ENCODE measurements at regions not wholly inside any gene's neighbourhood (a gene's known extent, or its start where the extent isn't known, plus 50 kb on each side); places are given as distances from the start of the nearest gene placed in this dataset.

- no peak for DNase-seq
Observed at GRCh38 chr13:53150568-53150967, 122.0 kb downstream of the OLFM4 start.

DNA sequence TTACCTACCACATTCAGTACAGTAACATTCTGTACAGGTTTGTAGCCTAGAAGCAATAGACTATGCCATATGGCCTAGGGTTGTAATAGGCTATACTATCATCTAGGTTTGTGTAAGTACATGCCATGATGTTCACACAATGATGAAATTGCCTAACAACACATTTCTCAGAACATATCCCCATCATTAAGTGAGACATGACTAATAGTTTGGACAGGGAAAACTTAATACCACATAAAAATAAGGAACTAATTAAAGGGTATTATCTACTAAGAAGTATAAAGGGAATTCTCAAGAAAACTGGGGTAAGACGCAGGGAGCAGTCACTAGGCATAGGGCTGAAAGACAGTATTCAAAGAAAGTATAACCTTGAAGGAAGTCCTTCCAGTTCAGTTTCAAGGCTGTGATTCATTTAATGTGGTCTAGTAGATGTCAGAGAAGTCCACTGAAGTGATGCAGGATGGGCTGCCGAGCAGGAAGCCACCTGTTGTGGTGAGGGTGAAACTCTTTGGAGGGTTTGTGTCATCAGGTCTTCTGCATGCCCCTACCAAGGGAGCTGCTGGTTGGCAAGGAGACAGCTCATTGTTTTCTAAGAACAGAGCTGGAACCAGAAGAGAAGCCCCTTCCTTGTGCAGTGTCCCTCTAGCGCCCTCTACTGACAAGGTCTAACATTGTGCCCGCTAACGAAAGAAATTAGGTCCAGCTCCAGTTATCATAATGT, 122.9 kb downstream of the OLFM4 start:
- peak; percentile 9 for DNase-seq

DNA sequence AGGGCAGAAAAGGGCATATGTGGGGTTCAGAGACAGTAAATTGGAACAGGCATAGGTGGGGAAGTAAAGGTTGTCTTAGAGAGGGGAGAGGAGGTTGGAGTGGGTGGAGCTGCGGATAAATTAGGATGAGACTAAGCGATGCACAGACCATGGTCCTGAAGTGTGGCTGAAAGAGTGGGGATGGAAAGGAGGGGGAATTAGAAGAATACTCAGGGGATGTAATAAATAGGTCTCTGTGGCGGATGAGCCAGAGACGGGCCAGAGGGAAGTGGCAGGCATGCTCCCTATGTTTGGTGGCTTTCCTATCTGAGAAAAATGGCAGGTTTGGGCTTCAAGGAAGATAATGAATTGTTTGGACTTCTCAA, 123.4 kb downstream of the OLFM4 start:
- DNase-seq, result no peak

DNA sequence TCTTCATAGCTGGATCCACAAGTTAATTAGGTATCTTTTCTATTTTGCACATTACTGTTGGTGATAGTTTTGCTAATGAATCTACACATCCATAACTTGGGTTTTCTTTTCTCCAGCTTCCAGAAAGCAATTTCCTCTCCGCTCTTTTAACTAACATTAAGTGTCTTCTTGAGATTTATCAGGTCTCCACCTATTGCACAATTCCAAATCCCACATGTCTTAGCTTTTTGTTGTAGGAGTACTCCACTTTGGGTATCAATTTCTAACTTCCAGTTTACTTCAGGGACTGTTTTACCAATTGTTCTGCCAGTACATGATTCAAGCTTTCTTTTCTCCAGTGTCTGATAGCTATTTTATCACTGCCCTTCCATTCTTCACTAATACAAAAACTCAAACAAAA, 129.6 kb downstream of the OLFM4 start:
- DNase-seq, result no peak

GRCh38 chr13:53159431-53159830, 130.8 kb downstream of the OLFM4 start:
- no peak for DNase-seq

DNA sequence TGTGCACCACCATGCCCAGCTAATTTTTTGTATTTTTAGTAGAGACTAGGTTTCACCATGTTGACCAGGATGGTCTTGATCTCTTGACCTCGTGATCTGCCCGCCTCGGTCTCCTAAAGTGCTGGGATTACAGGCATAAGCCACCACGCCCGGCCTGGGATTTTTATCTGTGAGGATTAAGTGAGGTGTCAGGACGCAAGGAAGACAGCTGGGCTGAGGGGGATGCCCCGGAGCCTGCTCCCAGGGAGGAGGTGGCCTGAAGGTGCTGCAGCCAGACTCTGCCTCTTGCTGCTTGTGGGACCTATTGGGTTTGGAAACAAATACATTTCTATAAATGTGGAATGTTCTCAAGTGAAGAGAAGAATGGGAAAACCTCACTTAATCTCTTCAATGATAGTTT, 131.6 kb downstream of the OLFM4 start:
- no peak for DNase-seq

DNA sequence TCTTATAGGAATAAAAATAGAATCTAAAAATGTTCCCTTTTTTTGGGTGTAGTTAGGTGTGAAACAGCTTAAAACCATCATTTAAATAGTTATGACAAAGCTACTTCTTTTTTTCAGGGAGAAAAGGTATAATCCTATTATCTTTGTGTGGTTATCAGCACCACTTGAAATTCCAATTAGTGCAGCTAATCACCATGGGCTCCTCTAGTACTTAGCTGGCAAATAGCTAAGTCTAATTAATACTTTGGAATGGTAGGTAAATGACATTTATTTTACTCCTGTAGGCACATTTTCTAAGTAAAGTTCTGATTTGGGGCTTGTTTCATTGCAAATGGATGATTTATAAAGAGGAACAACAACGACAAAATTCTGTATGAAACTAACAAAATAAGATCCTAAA, 132.6 kb downstream of the OLFM4 start:
- no peak for DNase-seq

DNA sequence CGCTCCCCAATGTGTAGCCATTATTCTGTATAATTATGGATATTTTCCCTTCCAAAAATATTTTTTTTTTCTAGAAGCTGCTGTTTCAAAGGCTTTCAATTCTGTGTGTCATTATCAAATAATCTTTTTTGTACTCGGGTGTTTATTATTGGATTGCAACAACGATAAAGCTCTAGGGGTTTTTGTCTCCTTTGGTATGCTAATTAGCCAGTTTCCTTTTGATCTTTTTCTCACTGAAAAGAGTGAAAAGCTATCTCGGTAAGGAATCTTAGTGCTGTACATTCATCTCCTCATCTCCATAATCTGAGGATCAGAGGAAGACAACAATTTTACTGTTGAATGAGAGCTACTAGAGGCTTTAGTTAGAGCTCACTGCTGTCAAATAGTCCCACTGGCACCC, 136.6 kb downstream of the OLFM4 start:
- DNase-seq, result no peak

DNA sequence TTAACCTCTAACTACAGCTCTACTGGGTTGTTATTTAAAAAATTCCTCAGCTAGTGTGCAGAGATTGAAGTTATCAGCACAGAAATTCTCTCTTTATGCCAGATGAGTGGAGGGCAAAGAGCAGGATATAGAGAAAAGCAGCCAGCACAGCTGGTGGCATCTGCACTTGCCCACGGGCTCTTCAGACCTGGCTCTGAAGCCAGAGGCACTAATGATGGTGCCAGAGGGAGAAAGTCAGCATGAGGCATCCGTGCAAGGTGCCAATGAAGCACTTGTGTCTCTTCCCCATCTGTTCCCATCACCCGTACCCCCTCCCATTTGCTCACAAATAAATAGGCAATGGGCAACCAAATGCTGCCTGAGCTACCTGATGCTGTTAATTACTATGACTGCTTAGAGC, 138.9 kb downstream of the OLFM4 start:
- no peak for DNase-seq

DNA sequence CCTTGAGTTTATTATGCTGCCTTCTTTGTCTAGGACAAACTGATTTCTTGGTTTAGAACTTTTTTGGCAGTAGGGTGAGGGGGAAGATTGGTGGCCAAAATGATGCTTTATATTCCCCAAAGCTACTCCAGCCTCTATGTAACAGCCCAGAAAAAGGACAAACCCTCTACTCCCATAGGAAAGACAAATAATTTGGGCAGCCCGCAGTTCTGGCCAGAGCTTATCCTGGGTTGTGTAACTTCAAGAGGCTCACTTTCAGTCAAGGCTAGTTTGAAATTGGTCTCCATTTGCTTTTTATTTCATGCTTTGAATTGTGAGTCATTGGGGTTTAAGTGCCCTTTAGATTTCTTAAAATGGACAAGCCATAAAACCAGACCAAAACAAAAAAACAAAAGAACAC, 142.3 kb downstream of the OLFM4 start:
- DNase-seq, result no peak

DNA sequence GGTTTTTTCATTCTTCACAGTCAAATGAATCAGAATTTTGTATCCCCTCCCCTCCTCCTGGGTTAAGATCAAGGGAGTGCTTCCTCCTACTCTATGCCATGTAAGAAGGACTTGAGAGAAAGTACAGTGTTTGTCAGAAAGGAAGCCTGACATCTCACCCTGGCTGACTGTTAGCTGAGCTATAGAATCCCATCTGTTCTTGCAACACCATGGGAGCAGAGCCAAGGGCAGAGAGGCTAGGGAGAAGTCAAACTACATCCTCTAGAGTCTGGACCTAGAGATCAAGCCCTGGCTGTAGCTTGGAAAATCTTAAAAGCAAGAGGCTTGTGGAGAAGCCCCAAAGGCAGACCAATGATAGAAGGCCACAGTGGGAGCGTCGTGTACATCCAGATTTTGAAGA, 145.9 kb downstream of the OLFM4 start:
- no peak for DNase-seq

GRCh38 chr13:53180684-53181083, 152.1 kb downstream of the OLFM4 start:
- no peak for DNase-seq

- no peak for DNase-seq
Observed at GRCh38 chr13:53182724-53183123, 154.1 kb downstream of the OLFM4 start.

DNA sequence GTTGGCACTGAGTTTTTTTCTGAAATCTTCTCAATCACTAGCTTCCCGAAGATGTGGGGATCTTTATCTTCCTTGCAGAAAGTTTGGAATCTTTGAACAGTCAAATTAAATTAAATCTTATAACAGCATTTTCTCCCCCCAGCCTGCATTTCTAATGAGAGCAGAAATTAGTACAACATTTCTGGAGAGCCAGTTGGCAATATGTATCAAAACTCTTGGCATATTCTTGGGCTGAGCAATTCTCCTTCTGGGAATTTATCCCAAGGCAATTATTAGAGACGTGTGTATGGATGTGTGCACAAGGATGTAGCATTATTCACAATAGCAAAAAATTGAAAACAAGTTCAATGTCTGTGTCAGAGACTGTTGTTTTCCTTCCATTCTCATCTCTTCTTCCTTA, 159.5 kb downstream of the OLFM4 start:
- no peak for DNase-seq

GRCh38 chr13:53189162-53189561, 160.5 kb downstream of the OLFM4 start:
- DNase-seq, result no peak

- no peak for DNase-seq
Observed at GRCh38 chr13:53191091-53191490, 162.5 kb downstream of the OLFM4 start.

GRCh38 chr13:53197424-53197823, 168.8 kb downstream of the OLFM4 start:
- DNase-seq, result no peak

DNA sequence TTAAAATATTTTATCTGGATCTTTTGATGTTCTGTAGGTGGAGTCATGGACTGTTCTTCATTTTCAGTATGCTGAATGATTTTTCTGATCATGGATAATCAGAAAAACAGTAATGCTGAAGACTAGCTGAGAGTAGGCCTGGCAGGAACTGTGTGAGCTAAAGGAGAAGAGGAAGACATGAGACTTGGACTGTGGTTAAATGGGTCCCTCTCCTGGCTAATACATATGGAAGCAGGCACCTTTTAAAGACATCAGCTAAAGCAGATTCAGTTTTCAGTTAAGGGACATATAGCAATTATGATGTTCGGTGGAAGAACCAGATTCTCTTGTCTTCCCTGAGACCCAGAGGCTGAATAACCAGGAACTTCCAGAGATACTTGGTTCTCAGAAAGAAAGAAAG, 169.4 kb downstream of the OLFM4 start:
- DNase-seq, result no peak

DNA sequence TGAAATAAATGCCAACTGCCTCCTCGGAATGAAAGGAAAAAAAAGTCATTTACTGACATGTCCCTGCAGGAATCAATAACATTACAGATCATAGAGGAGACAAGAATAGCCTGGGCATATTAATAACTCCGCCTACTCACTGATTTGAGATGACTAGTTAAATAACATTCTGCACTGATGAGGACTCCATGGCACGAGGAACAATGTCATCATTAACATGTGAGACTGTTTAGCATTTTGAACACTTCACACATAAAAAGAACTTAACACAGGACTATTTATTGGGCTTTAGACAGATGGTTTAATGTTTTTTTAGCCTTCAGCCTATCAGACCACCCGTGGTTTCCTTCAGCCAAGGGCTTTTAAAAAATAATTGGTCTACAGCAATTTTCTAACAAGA, 170.1 kb downstream of the OLFM4 start:
- no peak for DNase-seq

DNA sequence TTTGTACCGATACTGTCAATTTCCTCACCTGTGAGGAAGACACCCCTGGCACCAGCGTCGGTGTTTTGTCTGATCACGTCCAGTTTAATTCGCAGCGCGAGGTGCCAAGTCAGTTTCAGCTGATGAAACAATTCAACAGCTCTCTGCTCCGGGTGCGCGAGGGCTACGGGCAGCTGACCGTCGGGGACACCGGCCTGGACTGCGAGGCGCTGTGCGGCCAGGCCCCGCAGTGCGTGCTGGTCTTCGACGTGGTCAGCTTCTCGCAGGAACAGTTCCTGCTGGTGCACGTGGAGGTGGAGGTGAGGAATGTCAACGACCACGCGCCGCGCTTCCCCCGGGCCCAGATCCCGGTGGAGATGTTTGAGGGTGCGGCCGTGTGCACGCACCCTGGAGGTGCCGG, 171.5 kb downstream of the OLFM4 start:
- DNase-seq, result no peak

DNA sequence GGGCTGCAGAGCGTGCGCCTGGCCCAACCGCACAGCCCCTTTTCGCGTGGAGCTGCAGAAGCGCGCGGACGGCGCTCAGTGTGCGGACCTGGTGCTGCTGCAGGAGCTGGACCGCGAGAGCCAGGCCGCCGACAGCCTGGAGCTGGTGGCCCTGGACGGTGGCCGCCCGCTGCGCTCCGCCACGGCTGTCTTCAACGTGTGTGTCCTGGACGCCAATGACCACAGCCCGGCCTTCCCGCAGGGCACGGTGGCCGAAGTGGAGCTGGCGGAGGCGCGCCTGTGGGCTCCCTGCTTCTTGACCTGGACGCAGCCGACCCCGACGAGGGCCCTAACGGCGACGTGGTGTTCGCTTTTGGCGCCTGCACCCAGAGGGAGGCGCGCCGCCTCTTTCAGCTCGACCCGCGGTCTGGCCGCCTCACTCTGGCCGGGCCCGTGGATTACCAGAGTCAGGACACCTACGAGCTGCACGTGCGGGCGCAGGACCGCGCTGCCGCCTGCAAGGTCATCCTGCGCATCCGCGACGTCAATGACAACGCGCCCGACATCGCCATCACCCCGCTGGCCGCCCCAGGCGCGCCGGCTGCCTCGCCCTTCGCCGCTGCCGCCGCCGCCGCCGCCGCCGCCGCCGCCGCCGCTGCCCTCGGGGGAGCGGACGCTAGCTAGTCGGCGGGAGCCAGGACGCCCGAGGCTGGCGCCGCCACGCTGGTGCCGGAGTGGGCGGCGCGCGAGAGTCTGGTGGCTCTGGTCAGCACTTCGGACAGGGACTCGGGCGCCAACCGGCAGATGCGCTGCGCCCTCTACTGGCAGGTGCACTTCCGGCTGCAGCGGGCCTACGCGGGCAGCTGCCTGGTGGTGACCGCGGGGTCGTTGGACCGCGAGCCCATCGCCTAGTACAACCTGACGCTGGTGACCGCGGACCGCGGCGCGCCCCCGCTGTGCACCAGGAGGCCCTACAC, 172.2 kb downstream of the OLFM4 start:
- DNase-seq, result no peak

DNA sequence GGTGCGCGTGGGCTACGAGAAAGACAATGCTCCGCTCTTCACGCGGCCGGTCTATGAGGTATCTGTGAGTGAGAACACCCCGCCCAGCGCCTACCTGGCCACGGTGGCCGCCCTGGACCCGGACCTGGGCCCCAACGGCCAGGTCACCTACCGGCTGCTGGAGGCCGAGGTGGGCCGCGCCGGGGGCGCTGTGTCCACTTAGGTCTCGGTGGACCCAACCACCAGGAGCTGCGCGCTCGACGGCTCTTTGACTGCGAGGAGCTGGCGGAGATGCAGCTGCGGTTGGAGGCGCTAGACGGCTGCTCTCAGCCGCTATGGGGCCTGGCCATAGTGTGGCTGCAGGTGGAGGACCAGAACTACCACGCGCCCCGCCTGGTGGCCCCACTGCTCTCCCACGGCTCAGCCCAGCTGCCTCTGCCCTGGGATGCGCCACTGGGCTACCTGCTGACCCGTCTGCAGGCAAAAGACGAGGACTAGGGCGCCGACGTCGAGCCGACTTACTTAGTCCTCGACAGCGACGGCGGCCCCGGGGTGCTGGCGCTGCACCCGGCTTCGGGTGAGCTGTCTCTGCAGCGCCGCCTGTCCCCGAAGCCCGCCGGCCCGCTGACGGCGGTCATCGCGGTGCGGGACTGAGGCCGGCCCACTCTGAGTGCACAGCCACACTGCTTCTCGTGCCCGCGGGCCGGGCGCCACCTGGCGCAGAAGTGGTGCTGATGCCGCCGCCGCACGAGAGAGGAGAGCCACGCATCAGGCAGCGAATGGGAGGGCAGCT, 173.0 kb downstream of the OLFM4 start:
- no peak for DNase-seq

DNA sequence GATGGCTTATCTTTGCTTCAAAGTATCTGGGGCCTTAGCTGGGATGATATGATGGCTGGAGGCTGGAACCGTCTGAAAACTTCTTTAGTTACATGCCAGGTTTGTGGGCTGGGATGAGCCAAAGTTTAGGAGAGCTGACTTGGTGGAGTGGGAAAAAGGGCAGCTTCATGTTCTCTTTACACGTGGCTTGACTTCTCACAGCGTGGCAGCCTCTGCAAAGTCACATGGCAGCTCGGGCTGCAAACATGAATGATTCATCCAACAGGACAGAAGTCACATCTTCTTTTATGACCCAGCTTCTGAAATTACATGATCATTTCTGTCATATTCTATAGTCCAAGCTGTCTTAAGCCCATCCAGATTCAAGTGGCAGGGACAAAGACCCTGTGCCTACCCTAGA, 176.0 kb downstream of the OLFM4 start:
- DNase-seq, result no peak

GRCh38 chr13:53206455-53206854, 177.8 kb downstream of the OLFM4 start:
- DNase-seq, result no peak

Data from CD4-positive, alpha-beta T cell treated with Interleukin-10 for 1 hour (primary cell).